SK-N-SH (cell line): ENCODE measurements at regions not wholly inside any gene's neighbourhood (a gene's known extent, or its start where the extent isn't known, plus 50 kb on each side); places are given as distances from the start of the nearest gene placed in this dataset.

Source experiments
- EP300 ChIP-seq, 2 experiments: IDR thresholded peaks; 2 replicates each; pipeline versions ENCODE4 v1.4.0 to v1.6.1; 2012; ENCODE audit warnings: borderline replicate concordance in 1 of 2, low read depth in 1 of 2, low read length in 1 of 2
- EZH2phosphoT487 ChIP-seq: fragments of 200-600 bp; sonication (generic); IDR thresholded peaks from 2 replicates; pipeline ENCODE4 v1.6.1; 2017; ENCODE audit warnings: low read depth, mixed run types, mild to moderate bottlenecking, antibody characterized with exemption, moderate library complexity, borderline replicate concordance
- GABPA ChIP-seq: IDR thresholded peaks from 2 replicates; pipeline ENCODE4 v1.4.0; 2012; ENCODE audit warnings: low read depth, mild to moderate bottlenecking
- GATA2 ChIP-seq: sonication (generic); formaldehyde crosslinking; IDR thresholded peaks from 2 replicates; pipeline ENCODE4 v1.5.0; 2020; ENCODE audit warnings: mild to moderate bottlenecking, missing genetic modification reagents
- MXI1 ChIP-seq: IDR thresholded peaks from 2 replicates; pipeline ENCODE4 v1.6.1; 2012; ENCODE audit warnings: mild to moderate bottlenecking, low read depth, low read length, improper control_type of control experiment
- NRF1 ChIP-seq: IDR thresholded peaks from 2 replicates; pipeline ENCODE4 v1.6.1; 2012; ENCODE audit warnings: low read depth, mild to moderate bottlenecking, low read length
- POLR2AphosphoS5 ChIP-seq: IDR thresholded peaks from 2 replicates; pipeline ENCODE4 v1.6.1; 2012; ENCODE audit warnings: low read depth, low read length
- RCOR1 ChIP-seq: fragments of 150-350 bp; IDR thresholded peaks from 2 replicates; pipeline ENCODE4 v1.6.1; 2017; ENCODE audit warnings: antibody characterized with exemption, low read length
- SIN3A ChIP-seq: IDR thresholded peaks from 2 replicates; pipeline ENCODE4 v1.6.1; 2012; ENCODE audit warnings: low read depth, mild to moderate bottlenecking, low read length, moderate library complexity, borderline replicate concordance
- SMC3 ChIP-seq: IDR thresholded peaks from 2 replicates; pipeline ENCODE4 v1.6.1; 2012; ENCODE audit warnings: low read depth, low read length, improper control_type of control experiment
- TCF12 ChIP-seq: IDR thresholded peaks from 2 replicates; pipeline ENCODE4 v1.4.0; 2012
- TF ChIP-seq, protein P1 (sequence below): fragments of 200-600 bp; sonication (generic); IDR thresholded peaks from 2 replicates; pipeline ENCODE4 v1.6.1; 2017; ENCODE audit warnings: antibody characterized with exemption, mild to moderate bottlenecking, moderate library complexity
- TF ChIP-seq, protein P2 (sequence below): IDR thresholded peaks from 2 replicates; pipeline ENCODE4 v1.4.0; 2012; ENCODE audit warnings: low read depth
- TF ChIP-seq, protein P3 (sequence below): IDR thresholded peaks from 2 replicates; pipeline ENCODE4 v1.6.1; 2012; ENCODE audit warnings: mild to moderate bottlenecking, low read depth, low read length, moderate library complexity

DNA sequence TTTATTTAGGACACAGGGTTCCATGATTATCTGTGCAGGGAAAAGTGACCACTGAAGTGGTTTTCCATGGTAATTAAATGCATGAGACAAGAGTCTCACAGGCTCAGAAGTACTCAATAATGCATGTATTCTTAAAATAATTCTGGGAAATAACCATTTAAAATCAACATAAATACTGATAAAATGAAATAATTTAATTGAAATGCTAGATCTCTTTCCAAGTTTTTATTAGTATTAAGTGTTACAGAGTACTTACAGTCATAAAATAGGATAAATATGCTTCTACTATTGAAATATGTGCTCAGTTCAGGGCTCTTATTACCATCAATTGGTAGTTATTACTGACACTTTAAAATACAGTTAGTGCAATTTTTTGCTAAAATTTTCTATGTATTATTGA, 916.0 kb upstream of the GJE1 start:
- TF ChIP-seq SIN3A (no peak), POLR2AphosphoS5 (no peak), MXI1 (no peak), GABPA (no peak), EZH2phosphoT487 (no peak), SMC3 (no peak), EP300 (IDR thresholded peaks at IDR 0.05; ENCODE audit: borderline replicate concordance in 1 of 2, low read depth in 1 of 2, low read length in 1 of 2) (no peak), TCF12 (no peak), NRF1 (no peak), RCOR1 (no peak), GATA2 (CRISPR knock-in tag) (no peak)
- TF ChIP-seq, protein P1, sequence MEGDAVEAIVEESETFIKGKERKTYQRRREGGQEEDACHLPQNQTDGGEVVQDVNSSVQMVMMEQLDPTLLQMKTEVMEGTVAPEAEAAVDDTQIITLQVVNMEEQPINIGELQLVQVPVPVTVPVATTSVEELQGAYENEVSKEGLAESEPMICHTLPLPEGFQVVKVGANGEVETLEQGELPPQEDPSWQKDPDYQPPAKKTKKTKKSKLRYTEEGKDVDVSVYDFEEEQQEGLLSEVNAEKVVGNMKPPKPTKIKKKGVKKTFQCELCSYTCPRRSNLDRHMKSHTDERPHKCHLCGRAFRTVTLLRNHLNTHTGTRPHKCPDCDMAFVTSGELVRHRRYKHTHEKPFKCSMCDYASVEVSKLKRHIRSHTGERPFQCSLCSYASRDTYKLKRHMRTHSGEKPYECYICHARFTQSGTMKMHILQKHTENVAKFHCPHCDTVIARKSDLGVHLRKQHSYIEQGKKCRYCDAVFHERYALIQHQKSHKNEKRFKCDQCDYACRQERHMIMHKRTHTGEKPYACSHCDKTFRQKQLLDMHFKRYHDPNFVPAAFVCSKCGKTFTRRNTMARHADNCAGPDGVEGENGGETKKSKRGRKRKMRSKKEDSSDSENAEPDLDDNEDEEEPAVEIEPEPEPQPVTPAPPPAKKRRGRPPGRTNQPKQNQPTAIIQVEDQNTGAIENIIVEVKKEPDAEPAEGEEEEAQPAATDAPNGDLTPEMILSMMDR = no peak
- TF ChIP-seq, protein P2, sequence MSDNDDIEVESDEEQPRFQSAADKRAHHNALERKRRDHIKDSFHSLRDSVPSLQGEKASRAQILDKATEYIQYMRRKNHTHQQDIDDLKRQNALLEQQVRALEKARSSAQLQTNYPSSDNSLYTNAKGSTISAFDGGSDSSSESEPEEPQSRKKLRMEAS = no peak
- TF ChIP-seq, protein P3, sequence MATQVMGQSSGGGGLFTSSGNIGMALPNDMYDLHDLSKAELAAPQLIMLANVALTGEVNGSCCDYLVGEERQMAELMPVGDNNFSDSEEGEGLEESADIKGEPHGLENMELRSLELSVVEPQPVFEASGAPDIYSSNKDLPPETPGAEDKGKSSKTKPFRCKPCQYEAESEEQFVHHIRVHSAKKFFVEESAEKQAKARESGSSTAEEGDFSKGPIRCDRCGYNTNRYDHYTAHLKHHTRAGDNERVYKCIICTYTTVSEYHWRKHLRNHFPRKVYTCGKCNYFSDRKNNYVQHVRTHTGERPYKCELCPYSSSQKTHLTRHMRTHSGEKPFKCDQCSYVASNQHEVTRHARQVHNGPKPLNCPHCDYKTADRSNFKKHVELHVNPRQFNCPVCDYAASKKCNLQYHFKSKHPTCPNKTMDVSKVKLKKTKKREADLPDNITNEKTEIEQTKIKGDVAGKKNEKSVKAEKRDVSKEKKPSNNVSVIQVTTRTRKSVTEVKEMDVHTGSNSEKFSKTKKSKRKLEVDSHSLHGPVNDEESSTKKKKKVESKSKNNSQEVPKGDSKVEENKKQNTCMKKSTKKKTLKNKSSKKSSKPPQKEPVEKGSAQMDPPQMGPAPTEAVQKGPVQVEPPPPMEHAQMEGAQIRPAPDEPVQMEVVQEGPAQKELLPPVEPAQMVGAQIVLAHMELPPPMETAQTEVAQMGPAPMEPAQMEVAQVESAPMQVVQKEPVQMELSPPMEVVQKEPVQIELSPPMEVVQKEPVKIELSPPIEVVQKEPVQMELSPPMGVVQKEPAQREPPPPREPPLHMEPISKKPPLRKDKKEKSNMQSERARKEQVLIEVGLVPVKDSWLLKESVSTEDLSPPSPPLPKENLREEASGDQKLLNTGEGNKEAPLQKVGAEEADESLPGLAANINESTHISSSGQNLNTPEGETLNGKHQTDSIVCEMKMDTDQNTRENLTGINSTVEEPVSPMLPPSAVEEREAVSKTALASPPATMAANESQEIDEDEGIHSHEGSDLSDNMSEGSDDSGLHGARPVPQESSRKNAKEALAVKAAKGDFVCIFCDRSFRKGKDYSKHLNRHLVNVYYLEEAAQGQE = no peak
